Activated T-helper 1 cell treated with Interleukin-2 at 50 U/mL for 16 hours (primary cell): ENCODE measurements at regions not wholly inside any gene's neighbourhood (a gene's known extent, or its start where the extent isn't known, plus 50 kb on each side); places are given as distances from the start of the nearest gene placed in this dataset.

ENCODE experiments used
- DNase-seq: peaks from one replicate; pipeline ENCODE4 v3.0.0-alpha.2; 2020; ENCODE audit warnings: low read depth

GRCh38 chr2:144578099-144578498, 58.2 kb upstream of the ZEB2 start:
- no peak for DNase-seq

GRCh38 chr2:144572977-144573376, 53.1 kb upstream of the ZEB2 start:
- DNase-seq, result no peak

DNA sequence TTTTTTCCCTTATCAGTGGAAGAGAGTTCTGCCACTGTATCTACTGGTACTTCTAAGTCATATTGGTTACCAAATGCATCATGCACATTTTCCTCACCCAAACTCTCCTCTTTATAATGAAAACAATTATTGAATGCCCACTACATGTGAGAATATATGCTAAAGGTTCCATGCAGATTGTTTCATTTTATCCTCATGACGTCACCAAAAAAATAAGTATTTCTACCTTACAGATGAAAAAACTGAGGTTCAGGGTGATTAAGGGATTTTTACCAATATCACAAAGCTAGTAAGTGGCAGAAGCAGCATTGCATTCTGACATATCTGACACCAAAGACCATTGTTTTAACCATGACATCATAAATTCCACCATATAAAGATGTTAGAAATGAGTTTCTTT, 51.9 kb upstream of the ZEB2 start:
- DNase-seq, result no peak

- DNase-seq, result no peak
Measured at GRCh38 chr2:144570566-144570965, 50.6 kb upstream of the ZEB2 start.
